Midbrain (tissue), 1 donor: ENCODE measurements at regions not wholly inside any gene's neighbourhood (a gene's known extent, or its start where the extent isn't known, plus 50 kb on each side); places are given as distances from the start of the nearest gene placed in this dataset.
"Not testable (repeated sequence)": the region's sequence is repeated elsewhere in the genome, so short reads cannot be mapped to it uniquely, and the experiment has no call there.

Experiments used
- DNase-seq: peaks from one replicate; lab custom pipeline; 2025; lab: John Stamatoyannopoulos, UW

DNA sequence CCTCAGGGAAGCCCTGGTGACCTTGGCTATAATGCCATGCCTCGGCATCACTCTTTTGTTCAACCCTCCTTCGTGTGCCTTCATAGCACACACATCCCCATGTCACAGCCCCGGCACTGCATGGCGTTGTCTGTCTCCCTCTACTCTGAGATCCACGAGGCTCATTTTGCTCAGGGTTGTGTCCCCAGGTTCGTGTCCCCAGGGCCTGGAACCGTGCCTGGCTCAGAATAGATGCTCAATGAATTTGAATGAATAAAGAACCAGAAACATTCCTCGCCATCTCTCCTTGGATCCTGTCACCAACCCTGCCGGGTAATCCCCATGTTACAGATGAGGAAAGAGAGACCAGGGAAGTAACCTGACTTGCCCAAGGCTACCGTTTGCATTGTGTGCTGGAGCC, 177.3 kb downstream of the PTPRU start:
- DNase-seq, result no peak

DNA sequence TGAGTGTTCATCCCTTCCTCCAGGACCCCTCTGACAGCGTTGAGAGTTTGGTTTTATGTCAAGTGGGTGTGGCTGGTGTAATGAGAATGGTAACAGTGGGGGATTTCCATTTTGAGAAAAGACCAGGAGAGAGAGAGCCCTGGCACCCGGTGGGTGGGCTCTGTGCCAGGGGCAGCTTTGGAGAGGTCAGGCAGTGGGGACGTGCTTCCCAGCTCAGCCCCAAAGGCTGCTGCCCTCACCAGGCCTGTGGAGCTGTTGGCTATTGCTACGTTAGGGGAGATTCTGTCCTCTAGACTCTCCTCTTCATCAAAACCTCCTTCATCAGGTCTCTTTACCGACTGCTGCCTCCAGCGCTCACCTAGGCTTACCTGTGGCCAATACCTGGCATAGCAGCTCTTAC, 176.3 kb downstream of the PTPRU start:
- DNase-seq, result no peak

DNA sequence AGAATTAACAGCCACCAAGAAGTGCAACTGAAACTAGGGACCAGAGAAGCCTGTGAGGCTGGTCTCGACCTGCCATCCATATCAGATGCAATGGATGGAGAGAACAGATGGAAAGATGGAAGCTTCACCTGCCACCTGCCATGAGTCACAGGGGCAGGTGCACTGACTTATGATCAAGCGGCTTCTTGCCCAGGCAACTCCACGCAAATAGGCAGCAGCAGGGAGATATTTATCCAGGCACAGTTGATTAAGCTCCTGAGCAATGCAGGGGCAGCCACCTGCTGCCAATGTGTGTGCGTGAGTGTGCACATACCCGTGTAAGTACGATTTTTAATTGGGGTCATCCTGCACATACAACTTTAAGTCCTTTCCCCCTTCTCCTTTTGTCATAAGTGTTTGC, 174.2 kb downstream of the PTPRU start:
- DNase-seq, result no peak

DNA sequence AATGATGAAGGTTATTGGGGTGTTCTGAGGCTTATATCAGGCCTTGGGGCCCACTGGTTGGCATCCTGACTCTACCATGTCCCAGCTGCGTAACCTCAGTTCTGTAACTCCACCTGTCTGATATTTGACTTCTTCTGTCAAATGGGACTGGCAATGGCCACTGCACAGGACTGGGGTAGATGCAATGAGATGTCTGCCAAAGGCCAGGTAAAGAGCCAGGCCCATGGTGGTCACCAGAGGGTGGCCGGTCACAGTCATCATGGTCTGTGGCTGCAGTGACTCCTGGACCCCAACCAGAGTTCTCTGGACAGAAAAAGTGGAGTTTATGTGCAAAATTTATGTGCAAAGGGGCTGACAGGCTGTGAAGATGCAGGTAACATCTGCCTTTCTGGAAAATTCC, 173.3 kb downstream of the PTPRU start:
- no peak for DNase-seq

DNA sequence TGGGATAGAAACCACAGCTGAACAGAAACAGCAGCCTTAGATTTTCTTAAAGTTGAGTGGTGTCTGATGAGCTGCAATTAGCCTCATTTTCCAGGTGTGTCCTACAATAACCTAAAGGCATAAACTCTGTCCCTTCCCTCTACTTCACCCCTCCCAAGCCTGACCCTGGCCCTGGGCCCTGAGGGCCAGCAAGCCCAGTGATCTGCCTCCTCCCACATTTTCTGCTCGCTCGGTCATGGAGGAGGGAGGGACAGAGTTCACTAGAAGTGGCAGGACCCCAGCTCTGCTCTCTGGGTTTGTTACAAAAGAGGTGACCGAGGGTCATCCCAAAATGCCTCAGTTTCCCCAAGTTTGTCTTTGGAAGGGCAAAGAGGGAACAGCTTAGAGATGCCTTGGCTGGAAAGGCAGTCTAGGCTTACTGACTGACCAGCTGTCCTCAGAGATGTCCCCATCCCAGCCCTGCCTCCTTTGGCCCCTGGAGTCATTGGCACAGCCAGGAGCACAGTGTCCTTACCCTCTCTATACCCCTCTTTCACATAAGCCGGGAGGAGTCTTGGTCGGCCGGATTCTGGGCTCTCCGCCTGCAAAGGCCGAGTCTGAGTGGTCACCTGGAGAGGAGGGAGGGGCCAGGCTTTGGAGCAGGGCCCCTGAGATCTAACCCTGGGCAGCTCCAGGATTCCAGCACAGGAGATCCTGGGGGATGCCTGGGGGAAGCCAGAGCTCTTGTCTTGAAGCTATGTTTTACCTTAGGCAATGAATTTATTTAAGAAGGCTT, 172.7 kb downstream of the PTPRU start:
- DNase-seq, result no peak

DNA sequence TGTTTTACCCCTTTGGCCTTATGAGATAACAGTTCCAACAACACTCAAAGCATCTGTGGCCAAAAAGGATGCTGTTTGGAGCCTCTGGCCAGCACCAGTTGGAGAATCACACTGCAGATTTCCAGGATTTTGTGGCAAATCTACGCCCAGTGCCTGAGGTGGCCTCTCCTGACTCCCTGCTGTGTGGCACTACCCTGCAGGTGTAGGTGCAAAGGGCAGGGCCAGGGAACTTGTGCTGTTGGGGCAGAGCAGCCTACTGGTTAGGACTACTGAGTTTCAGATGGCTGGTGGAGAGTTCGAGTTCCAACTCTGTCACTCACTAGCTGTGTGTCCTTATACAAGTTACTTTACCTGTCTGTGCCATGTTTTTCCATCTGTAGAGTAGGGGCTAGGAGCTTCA, 170.5 kb downstream of the PTPRU start:
- no peak for DNase-seq

DNA sequence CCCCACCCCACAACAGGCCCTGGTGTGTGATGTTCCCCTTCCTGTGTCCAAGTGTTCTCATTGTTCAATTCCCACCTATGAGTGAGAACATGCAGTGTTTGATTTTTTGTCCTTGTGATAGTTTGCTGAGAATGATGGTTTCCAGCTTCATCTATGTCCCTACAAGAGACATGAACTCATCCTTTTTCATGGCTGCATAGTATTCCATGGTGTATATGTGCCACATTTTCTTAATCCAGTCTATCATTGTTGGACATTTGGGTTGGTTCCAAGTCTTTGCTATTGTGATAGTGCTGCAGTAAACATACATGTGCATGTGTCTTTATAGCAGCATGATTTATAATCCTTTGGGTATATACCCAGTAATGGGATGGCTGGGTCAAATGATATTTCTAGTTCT, 163.9 kb downstream of the PTPRU start:
- not testable (repeated sequence) for DNase-seq

DNA sequence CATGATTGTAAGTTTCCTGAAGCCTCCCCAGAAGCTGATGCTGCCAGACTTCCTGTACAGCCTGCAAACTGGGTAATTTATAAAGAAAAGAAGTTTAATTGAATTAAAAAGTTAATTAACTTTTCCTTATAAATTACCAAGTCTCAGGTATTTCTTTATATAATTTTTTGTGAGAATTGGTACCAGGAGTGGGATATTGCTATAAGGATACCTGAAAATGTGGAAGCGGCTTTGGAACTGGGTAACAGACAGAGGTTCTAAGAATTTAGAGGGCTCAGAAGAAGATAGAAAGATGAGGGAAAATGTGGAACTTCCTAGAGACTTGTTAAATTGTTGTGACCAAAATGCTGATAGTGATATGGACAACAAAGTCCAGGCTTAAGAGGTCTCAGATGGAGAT, 163.1 kb downstream of the PTPRU start:
- DNase-seq, result no peak

DNA sequence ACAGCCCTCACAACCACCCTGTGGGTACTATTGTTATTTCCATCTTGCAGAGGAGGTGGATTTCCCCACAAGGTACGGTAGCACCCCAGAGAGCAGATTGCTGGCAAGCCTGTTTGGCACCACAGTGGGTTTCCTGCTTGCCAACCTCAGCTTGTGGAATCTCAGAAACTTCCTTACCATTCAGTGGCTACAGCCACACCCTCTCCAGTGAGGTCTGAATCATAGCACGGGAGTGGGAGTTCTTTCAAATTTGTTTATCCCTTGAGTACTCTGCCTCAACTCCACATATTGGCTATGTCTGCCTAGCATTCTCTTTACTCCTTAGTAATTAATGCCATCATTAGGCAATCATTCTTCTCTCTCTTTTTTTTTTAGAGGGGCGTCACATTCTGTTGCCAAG, 162.1 kb downstream of the PTPRU start:
- no peak for DNase-seq

DNA sequence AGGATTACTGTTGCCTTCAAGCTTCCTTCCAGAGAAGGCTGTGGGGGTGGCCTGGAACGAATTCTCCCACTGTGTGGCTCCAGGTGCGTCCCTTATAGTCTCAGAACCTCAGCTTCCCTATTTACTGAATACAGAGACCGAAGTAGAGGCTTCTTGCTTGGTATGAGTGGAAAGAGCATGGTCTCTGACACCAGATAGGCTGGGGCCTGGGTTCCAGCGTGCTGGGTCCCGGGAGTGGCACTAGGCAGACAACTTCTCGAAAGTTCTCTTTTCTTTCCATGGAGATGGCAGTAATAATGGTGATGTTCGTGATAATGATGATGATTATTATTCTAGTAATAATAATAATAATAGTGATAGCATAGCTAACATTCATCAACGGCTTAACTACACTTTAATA, 161.7 kb downstream of the PTPRU start:
- DNase-seq, result no peak

DNA sequence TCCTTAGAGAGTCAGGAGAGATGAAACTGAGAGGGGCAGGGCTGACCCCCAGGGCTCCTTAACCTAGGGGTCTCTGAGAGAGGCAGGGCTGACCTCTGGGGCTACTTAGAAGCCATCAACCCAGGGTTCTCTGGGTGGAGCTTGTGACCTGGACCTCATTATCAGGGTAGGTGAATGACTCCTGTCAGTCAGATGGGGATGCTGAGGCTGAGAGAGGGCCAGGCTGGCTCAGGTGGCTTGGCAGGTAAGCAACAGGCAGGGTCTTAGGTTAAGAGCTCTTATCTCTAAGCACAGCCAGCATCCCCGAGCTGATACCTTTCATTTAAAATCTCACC, 160.9 kb downstream of the PTPRU start:
- no peak for DNase-seq

DNA sequence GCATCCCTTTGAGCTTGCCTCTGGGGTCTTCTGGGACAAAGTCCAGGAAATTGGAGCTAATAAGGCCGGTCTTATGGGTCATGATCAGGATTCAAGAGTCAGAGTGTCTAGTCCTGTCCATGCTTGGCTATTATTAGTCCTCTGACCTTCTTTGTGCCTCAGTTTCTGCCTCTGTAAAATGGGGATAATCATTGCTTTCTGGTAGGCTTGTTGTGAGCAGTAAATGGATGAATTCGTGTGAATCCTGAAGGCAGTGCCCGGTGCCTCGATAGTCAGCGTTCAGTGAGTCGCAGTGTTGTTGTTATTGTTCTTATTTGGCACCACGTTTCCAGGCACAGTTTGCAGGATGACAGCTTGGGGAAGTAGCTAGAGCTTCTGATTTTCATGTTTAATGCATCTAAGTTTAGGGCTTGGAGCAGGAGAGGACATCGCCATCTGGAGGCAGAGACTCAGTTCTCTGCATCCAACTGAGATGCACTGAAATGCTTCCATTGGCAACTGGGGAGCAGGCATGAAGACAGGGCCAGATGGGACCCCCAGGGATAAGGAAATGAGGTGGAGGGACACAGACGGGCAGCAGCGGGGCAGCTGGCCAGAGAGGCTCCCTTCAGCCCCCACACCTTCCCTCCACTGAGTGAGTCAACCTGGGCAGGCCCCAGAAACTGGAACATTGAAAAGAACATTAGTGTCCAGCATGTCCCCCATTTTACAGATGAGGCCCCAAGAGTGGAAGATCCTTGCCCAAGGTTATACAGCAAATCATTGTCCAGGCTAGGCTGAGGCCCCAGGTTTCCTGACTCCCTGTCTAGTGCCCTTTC, 160.3 kb downstream of the PTPRU start:
- DNase-seq, result no peak

DNA sequence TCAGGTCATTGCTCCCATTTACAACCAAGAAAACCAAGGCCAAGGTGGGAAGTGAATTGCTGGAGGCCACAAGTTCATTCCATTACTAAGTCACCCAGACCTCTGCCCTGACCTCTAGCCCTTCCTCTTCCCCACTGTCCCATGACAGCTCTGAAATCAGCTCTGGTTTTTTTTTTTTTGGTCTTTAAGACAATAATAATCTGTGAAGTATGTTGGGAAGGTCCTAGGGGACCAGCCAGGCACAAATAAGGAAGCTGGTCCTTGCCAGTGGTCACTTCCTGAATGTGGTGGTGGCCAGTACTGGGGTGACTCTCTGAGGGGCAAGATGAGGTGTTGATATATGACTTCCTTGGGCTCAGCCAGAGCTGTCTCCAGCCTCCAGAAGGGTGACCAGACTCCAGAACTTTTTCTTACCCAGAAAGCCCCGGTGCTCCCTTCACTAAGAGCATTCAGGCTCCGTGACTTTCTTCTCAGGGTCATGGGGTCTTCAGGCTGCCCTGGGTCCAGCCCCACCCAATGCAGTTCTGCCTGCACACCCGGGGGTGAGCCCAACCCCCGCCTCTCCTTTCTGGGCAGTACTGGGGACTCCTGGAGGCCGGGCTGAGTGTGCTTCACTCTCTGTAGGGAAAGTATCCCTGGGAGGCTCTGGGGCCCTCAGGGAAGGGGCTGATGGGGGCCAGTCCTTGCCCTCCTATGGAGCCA, 159.6 kb downstream of the PTPRU start:
- DNase-seq, result no peak

DNA sequence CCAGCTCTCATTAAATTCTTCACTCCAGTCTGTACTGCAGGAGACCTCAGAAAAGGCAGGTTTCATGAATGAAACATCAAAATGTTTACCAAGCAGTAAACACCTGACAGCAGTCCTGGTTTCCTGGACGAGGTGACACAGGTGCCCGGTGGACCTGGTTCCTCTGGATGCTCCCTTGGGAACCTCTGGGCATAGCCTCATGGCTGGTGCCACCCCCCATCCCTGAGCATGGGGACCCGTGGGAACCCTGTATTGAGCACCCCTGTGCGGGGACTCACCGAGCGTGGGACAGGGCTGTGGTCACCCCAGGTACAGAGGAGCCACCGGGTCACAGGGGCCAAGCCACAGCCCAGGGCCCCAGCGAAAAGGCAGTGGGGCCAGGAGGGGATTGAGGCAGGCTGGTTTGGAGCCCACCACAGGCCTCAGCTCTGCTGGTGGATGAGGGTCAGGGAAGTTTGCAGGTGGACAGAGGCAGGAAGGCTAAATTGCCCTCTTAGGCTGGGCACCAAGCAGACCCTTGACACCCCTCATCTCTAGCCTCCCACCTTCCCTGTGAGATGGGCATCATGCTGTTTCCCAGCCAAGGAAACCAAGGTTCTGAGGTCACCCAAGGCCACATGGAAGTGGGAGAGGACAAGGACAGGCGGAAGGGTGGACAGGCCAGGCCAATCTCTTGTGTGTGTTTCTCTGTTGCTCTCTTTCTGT, 158.4 kb downstream of the PTPRU start:
- DNase-seq, result no peak

DNA sequence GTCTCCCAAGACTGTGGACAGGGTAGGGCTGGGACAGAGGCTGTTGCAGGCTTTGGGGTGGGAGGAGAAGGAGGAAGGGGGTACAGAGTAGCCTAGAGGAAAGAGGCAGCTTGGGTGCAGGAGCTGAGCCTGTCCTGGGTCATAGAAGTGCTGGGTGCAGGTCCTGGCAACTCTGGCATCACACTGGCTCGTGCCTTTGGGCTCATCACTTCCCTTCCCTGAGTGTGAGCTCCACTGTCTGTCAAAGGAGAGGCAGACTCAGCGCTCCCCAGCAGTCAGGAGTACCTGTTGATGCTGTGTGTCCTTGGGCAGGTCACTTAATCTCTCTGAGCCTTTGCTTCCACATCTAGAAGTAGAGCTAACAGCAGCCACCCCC, 157.1 kb downstream of the PTPRU start:
- no peak for DNase-seq

DNA sequence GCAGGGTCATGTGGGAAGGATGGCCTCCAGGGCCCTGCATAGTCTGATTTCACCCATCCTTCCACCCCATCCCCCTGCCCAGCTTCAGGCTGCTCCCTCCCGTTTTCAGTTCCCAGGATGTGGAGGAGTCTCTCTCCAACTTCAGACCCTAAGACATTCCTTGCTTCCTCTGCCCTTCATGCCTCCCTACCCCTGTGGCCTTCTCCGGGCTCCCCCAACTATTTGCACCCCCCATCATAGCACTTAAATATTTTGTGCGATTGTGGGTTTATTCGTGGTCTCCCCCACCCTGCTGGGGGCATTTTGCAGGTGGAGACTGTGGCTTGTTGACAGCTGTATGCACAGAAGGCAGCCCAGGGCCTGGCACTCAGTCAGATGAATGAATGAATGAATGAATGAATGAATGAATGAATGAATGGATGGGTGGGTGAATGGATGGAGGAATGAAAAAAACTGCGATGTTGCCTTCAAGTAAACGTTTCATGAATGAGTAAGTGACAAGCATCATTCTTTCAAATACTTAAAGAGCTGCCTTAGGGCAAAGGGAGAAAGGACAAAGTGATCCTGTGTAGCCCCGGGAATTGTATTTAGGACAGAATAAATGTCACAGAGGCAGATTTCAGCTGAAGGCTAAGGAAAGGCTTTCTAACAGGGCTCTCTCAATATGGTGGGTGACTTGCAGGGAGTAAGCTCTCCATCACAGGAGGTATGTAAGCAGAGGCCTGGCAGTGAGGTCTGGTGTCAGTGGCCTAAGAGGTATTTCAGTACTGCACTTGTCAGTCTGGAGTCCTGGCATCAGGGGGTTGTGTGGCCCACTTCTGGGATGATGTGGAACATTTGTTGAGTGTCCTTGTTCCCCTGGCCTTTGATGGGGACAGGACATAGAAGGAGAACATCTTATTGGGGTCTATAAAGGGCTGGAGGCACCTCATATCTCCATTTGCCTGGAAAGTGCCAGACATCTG, 156.4 kb downstream of the PTPRU start:
- DNase-seq, result no peak

DNA sequence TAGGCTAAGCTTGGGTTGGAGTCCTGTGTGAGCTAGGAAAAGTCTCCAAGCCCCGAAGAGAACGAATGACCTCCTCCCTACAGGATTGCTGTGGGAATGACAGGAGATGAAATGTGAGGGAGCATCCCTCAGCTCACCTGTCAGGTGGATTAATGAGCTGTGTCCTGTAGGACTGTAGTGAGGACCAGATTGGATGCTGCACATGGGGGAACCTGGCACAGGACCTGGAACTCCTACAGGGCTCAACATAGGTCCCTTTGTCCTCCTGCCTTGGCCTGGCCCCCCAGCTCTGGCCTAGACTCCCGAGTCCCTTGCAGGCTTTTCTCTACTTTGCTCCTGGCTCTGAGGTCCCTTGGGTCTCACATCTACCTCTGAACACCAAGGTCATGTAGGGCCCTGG, 155.7 kb downstream of the PTPRU start:
- no peak for DNase-seq

DNA sequence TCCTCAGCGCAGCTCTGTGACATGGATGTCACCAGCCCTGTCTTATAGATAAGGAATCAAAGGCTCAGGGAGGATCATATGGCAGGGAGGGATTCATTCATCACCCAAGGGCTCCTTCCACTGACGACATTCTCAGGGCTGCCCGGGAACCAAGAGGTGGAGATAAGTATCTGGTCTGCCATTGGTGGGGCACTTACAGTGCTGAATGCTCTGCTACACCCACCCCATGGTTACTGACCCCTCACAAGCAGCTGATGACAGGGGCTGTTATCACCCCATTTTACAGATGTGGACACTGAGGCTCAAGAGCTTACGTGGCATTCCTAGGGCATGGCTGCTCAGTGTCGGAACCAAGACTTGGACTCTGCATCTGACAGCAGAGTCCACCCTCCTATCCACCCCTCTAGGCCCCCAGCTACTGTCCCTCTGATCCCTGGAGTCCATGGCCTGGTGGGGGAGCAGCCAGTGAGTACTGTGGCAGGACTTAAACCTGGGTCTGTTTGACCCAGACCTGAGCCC, 155.1 kb downstream of the PTPRU start:
- no peak for DNase-seq

DNA sequence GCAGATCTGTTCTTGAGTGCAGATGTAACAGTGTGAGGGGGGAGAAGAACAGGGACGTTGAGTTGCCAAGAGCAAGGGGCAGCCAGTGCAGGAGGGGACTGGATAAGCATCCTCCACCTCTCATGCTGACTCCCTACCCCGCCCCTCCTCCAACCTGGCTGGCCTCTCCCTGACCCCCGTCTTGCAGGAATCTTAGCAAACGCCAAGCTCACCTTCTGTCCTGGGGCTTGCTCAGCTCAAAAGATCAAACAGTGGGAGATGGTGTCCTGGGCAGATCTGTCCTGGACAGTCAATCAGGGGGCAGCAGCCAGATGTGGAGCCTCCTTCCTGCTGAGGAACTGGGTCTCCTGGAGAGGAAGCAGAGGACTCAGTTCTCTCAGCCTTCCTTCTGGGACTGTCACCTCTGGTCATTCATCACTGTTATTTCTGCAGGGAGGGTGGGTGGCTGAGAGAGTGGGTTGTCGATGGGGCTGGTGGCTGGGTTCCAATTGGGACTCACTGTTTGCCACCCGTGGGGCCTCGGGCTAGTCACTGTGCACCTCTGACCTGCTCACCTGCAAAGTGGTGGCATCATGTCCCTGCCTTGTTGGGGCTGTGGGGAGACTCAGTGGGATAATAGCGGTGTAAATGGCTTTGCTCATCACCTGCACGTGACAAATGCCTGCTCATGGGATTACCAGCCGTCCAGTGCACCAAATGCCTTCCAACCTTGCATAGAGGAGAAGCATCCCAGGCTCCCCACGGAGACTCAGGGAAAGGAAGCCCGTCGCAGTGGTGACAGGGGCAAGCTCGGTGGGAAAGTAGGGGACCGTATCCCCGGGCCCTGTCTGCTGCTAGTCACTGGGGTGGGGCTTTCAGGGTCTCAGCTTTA, 154.4 kb downstream of the PTPRU start:
- no peak for DNase-seq

DNA sequence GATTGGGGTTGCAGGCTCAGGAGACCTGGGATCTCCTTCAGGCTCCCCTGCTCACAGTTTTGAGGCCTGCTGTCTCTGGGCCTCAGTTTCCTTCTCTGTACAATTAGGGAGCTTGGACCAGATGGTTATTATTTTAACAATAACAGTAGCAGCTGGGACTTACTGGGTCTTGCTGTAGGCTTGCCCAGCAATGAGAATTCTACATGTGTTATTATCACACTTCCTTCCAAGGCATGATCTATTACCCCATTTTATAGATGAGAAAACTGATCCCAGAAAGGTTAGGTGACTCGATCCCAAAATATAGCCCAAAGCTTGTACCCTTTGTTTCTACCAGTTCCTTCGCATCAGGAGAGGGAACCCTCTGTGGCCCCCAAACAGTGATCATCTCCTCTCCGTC, 153.8 kb downstream of the PTPRU start:
- no peak for DNase-seq
